GM19035 (cell line): ENCODE measurements at regions not wholly inside any gene's neighbourhood (a gene's known extent, or its start where the extent isn't known, plus 50 kb on each side); places are given as distances from the start of the nearest gene placed in this dataset.

Experiments
- ATAC-seq: cut with Tn5 transposase; IDR thresholded peaks from one replicate; pipeline ENCODE4 v1.9.1; 2021; ENCODE audit not compliant: unreplicated experiment

GRCh38 chr12:69061574-69061973 lies 128.6 kb upstream of the CPM start:
- no peak for ATAC-seq

DNA sequence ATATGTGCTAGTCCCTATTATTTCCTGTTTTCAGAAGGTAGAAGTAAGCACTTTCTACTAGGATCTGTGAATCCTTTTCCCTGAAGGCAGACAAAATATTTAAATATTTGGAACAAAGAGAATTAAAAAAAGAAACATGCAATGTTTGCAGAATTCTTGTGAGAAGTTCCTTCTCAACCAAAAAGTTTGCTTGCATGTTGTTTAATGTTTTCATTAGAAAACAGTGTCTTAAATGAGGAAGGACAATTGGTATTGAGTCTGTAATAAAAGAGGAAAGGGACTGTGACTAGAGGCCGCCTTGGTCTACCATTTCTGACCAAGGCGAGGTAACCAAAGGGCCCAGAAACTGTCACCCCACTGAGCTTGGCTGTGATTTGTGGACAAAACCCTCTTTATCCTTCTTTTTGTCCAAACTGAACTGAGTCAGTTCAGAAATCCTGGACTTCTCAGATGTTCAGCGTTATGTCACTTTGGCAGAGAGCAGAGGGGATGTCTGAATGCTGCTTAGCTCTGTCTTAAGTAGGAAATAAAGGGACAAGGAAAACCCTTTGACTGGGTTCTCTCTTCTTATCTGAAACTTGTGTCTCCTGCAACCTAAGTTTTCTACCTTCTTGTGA lies 129.8 kb upstream of the CPM start:
- ATAC-seq, result no peak

GRCh38 chr12:69064734-69065443 lies 131.9 kb upstream of the CPM start:
- no peak for ATAC-seq

DNA sequence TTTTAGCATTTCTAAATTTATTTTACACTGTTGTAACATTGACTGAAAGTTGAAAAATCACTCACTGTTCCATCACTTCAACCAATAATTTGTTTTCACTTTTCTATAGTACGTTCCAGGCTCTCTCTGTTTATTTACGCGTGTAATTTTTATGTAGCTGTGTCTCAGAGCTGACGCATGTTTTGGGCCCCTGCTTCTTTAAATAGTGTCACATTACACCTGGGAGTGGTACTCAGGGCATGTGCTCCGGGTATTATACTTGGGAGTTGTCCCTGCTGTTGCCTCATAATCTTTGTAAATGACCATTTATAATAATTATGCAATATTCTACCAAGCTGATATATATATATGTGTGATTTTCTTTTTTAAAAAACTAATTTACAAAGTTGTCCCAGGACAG lies 132.8 kb upstream of the CPM start:
- ATAC-seq, result no peak

GRCh38 chr12:69066492-69067373 lies 133.8 kb upstream of the CPM start:
- ATAC-seq, result no peak

DNA sequence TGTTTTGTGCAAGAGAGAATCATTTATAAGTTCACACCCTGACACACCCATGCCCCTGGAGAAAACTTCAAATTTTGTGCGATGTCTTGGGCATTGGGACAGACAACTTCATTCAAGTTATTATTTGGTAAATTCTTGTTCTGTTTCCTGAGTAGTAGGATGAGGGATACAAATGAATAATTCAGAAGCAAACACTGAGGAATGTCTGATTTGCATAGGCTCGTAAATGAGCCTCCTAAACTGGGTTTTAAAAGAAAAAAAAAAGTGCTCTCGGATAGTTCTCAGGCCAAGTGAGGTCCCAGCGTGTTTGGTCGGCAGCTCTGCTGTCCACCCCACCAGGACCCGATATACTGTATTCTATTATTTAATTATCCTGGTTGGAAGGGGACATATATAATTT lies 134.7 kb upstream of the CPM start:
- no peak for ATAC-seq

GRCh38 chr12:69068448-69068847 lies 135.5 kb upstream of the CPM start:
- no peak for ATAC-seq

GRCh38 chr12:69069479-69069878 lies 136.5 kb upstream of the CPM start:
- no peak for ATAC-seq

DNA sequence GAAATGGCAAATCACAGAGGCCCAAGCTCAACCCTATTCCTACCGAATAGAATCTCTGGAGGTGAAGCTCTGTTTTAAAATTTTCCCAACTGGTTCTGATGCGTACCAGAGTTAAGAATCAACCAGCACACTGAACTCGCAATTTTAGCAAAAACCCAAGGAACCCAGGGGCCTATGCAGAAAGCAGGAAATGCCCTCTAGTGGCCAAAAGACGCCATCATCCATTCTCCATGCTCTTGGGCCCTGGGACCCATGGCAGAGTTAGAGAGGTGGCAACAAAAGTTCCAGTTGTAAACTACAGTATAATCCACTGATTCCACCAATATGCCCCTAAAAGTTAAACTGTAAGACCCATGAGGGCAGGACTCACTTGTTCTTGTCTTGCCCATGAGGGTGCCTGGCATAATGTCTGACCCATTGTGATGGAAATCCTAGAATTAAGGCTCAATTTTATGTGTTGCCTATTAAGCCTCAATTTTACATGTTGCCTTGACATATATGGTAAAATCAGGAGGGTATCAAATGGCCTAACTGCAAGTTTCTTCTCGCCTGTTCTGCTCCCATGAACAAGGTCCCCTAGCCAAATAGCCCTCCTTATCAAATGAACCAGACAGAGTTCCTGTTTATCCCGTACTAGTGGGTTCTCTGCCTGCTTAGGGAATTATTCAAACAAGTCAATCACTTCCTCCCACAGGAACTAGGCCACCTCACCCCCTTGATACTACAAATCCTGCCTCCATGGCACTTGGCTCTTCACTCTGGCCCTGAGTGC lies 137.5 kb upstream of the CPM start:
- ATAC-seq, result peak; percentile 94

DNA sequence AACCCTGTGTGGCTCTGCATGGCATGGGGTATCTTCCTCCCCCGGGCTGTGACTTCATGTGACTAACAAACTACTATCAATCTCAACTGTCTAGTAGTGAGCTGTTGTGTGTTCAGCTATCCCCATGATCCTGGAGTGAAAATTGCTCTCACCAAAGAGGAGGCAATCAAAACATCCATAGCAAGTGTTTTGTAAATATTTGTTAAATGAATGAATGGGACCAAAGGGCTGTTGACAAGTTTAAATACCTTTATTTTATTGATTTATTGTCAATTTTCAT lies 138.1 kb upstream of the CPM start:
- ATAC-seq, result peak; percentile 10

DNA sequence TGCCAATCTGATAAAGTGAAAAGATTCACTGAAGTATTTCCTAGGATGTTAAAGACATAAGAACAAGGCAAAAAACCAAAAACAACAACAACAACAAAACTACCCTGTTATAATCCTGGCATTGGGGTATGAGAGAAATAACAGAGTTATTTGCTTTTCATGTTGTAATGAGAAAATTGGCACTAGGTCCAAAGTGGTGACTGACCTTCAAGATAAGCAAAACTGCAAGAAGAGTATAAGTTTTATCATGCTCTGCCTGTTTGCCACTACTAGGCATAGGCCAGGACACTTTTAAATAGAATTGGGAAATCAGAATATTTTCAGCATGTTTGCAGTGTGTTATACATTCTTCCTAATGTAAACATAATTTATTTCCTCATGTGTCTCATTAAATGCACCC lies 140.1 kb upstream of the CPM start:
- no peak for ATAC-seq

GRCh38 chr12:69074556-69075349 lies 141.8 kb upstream of the CPM start:
- ATAC-seq, result no peak

GRCh38 chr12:69083689-69084088 lies 150.7 kb upstream of the CPM start:
- ATAC-seq, result no peak

- ATAC-seq, result no peak
Measured at GRCh38 chr12:69084816-69085378, 151.9 kb upstream of the CPM start.

DNA sequence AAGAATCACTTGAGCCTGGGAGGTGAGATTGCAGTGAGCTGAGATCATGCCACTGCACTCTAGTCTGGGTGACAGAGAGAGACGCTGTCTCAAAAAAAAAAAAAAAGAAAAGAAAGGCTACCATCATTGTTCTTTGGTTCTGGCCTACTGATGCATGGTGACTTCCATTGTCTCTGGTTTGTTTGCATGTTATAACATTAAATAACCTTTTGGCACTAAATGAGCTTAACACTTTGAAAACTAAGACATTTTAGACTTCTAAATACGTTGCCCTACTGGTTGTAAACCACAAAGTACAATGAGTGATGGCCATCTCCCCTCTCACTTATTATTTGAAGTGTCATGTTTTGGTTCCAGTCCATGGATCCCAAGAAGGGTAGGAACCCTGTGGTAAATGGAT lies 152.9 kb upstream of the CPM start:
- no peak for ATAC-seq

- ATAC-seq, result no peak
Measured at GRCh38 chr12:69087986-69088385, 151.4 kb upstream of the CPSF6 start.

DNA sequence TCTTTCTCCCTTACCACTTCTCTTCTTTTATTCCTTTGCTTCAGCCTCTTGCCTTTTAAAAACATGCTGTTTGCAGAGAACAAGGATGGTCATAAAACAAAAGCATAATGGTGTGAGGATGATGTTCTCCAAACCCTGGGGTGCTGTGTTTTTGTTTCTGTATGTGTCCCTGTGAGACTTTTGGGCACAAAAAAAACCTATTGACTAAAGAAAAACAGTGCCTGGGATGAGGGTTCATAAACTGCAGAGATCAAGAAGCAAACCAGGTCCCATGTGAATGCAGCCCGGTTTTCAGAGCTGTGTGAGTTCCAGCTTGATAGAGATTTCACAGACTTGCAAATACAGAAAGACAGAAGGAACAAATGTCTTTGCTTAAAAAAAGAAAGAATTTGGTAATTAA lies 148.6 kb upstream of the CPSF6 start:
- no peak for ATAC-seq

GRCh38 chr12:69091442-69092017 lies 147.8 kb upstream of the CPSF6 start:
- ATAC-seq, result no peak

DNA sequence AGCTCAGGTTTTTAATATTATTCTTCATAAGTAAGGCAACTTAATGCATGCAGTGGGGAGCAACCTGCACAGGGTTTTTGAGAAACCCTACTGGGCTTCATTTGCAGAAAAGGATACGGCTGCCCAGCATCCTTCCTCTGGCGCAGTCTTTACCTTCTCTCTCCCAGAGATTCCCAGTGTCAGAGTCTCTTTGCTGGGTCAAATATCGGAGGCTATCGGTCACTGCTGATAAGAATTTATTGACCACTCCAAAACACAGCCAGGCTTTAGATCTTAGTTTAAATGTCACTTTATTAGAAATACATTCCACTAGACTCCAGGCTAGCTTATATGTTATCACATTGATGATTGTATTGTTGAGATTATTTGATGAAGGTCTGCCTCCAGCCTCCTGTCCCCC lies 147.2 kb upstream of the CPSF6 start:
- ATAC-seq, result no peak

- ATAC-seq, result no peak
Measured at GRCh38 chr12:69094606-69095216, 144.7 kb upstream of the CPSF6 start.
